HFFc6 (cell line): ENCODE measurements at regions not wholly inside any gene's neighbourhood (a gene's known extent, or its start where the extent isn't known, plus 50 kb on each side); places are given as distances from the start of the nearest gene placed in this dataset.

Experiments
- DNase-seq: peaks from one replicate; pipeline ENCODE4 v3.0.0-alpha.2; 2018
- H3K27ac Mint-ChIP-seq: 2 replicates; pipeline ENCODE4 v1.8.0; 2020; ENCODE audit warnings: mild to moderate bottlenecking, mixed read lengths
- H3K27me3 Mint-ChIP-seq: 2 replicates; pipeline ENCODE4 v1.8.0; 2021; ENCODE audit warnings: mild to moderate bottlenecking, moderate library complexity, mixed read lengths; ENCODE audit not compliant: insufficient read depth
- H3K36me3 Mint-ChIP-seq: 2 replicates; pipeline ENCODE4 v1.8.0; 2021; ENCODE audit warnings: low read depth, mixed read lengths
- H3K4me1 Mint-ChIP-seq: 2 replicates; pipeline ENCODE4 v1.8.0; 2020; ENCODE audit warnings: low read depth, mixed read lengths
- H3K4me3 Mint-ChIP-seq: 2 replicates; pipeline ENCODE4 v1.8.0; 2020; ENCODE audit warnings: mild to moderate bottlenecking, moderate library complexity, mixed read lengths
- H3K9me3 Mint-ChIP-seq: 2 replicates; pipeline ENCODE4 v1.8.0; 2020; ENCODE audit warnings: mild to moderate bottlenecking, mixed read lengths
- TF ChIP-seq, protein P1 (sequence below): fragments of 200-600 bp; sonication (generic); IDR thresholded peaks from 2 replicates; pipeline ENCODE4 v1.5.0; 2021; ENCODE audit warnings: antibody characterized with exemption, mild to moderate bottlenecking

DNA sequence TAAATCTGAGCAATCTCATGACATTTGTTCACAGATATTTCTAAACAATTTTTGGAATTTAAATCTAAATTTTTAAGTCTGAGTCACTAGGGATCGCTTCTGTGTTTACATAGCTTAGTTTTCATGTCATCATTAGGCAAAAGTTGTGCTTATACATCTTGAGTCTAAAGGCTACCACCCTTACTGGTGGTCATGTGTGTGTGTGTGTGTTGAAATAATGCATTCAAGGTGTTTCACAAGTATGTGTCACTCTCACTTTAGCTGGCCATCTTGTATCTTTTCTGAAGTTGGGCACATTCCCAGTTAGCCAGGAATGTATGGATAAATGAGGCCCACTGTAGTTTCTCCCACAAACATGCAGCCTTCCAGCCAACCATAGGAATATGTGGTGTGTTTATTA is 1162.5 kb upstream of the PRMT6 start:
- H3K9me3 Mint-ChIP-seq: peaks cover 37% of the 10 kb centered on the region

DNA sequence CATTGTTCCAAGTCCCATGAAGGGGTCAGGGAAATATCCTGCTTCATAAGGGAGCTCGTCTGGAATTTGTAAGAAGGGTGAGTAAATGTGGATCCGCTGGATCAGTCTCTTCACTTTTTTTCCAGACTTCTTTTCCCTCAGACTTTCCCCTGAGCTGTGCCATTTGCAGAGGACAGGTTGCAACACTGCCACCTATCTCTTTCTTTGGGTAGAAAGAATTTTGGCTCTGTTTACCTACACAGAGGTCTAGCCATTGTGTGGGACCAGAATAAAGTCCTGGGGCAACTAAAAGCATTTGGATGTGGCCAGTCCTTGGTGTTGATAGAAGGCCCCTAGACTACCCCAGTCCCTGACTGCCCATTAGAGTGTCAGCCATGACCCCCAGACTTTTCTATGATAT is 1146.7 kb upstream of the PRMT6 start:
- Mint-ChIP-seq H3K9me3 (peaks cover 37% of the 10 kb centered on the region), H3K4me3 (no peak overlapping the region), H3K27me3 (no peaks in the 10 kb centered on the region; the same call in none of the 2 replicates), H3K27ac (no peak overlapping the region), H3K4me1 (no peaks in the 10 kb centered on the region), H3K36me3 (no peaks in the 10 kb centered on the region)
- DNase-seq: no peak
- TF ChIP-seq, protein P1, sequence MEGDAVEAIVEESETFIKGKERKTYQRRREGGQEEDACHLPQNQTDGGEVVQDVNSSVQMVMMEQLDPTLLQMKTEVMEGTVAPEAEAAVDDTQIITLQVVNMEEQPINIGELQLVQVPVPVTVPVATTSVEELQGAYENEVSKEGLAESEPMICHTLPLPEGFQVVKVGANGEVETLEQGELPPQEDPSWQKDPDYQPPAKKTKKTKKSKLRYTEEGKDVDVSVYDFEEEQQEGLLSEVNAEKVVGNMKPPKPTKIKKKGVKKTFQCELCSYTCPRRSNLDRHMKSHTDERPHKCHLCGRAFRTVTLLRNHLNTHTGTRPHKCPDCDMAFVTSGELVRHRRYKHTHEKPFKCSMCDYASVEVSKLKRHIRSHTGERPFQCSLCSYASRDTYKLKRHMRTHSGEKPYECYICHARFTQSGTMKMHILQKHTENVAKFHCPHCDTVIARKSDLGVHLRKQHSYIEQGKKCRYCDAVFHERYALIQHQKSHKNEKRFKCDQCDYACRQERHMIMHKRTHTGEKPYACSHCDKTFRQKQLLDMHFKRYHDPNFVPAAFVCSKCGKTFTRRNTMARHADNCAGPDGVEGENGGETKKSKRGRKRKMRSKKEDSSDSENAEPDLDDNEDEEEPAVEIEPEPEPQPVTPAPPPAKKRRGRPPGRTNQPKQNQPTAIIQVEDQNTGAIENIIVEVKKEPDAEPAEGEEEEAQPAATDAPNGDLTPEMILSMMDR: no peak

More for the DNA sequence above, 1162.5 kb upstream of the PRMT6 start:
- Mint-ChIP-seq H3K4me1 (no peaks in the 10 kb centered on the region), H3K27me3 (no peaks in the 10 kb centered on the region), H3K4me3 (no peak overlapping the region), H3K27ac (no peak overlapping the region), H3K36me3 (peaks cover 8% of the 10 kb centered on the region; the same call in 1 of the 2 replicates)
- no peak for DNase-seq
- TF ChIP-seq, protein P1: no peak

DNA sequence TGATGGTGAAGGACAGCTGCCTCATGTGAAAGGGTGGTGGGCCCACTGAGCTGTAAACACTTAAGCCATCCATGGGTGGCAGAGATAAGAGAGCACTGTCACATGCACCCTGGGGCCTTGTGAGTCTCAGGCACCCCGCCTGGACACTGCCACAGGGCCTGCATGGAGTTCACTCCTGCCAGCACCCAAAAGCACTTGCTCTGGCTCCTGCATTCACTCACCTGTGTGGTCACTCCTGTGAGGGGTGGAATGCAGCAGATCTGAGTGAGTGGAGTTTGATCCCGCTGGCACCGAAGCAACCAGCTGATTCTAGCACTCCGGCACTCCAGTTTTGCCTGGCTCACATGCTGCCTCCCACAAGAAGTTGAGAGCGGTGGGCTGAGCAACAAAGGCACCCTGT is 1142.1 kb upstream of the PRMT6 start:
- Mint-ChIP-seq H3K4me3 (no peak overlapping the region), H3K9me3 (peaks cover 23% of the 10 kb centered on the region), H3K36me3 (no peaks in the 10 kb centered on the region), H3K27me3 (no peaks in the 10 kb centered on the region), H3K27ac (no peak overlapping the region), H3K4me1 (no peaks in the 10 kb centered on the region)
- DNase-seq: no peak
- TF ChIP-seq, protein P1: no peak

DNA sequence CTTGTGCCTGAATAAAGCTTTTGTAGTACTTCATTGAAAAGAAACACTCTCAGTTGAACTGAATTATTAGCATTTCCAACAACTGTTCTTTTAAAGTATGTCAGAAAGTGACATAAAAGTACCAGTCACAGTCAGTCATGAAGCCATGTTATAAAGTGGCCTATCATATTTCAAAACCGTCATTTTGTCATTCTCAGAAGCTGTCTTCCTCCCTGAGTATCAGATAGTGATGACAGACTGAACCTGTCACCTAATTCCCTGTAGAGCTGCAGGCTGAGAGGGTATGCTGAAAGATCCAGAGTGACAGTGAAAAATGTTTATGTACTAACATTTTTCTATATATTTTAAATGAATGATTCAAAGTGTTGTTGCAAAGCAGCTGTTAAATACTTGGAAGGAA is 1121.7 kb upstream of the PRMT6 start:
- no peaks in the 10 kb centered on the region for H3K36me3 Mint-ChIP-seq
- H3K27ac Mint-ChIP-seq: no peak overlapping the region
- no peak overlapping the region for H3K4me3 Mint-ChIP-seq
- no peaks in the 10 kb centered on the region for H3K4me1 Mint-ChIP-seq
- DNase-seq: no peak
- peaks cover 23% of the 10 kb centered on the region for H3K9me3 Mint-ChIP-seq
- no peaks in the 10 kb centered on the region for H3K27me3 Mint-ChIP-seq
- TF ChIP-seq, protein P1: no peak

DNA sequence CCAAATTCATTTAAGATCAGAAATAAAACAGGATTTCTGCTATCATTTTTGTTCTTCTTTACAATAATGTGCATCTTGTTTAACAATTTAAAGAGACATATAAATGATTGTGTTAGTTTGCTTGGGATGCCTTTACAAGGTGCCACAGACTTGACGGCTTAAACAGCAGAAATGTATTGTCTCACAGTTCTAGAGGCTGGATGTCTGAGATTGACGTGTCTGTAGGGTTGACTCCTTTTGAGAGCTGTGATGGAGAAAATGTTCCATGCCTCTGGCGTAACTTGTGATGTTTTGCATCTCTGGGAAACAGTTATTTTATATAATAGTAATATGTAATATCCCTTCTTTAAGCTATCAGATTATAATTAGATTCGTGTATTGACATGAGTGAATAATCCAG is 1091.6 kb upstream of the PRMT6 start:
- H3K27ac Mint-ChIP-seq: no peak overlapping the region
- DNase-seq: no peak
- H3K9me3 Mint-ChIP-seq: peaks cover 16% of the 10 kb centered on the region
- H3K4me1 Mint-ChIP-seq: no peaks in the 10 kb centered on the region
- H3K27me3 Mint-ChIP-seq: no peaks in the 10 kb centered on the region
- TF ChIP-seq, protein P1: no peak
- H3K4me3 Mint-ChIP-seq: no peak overlapping the region
- no peaks in the 10 kb centered on the region for H3K36me3 Mint-ChIP-seq

DNA sequence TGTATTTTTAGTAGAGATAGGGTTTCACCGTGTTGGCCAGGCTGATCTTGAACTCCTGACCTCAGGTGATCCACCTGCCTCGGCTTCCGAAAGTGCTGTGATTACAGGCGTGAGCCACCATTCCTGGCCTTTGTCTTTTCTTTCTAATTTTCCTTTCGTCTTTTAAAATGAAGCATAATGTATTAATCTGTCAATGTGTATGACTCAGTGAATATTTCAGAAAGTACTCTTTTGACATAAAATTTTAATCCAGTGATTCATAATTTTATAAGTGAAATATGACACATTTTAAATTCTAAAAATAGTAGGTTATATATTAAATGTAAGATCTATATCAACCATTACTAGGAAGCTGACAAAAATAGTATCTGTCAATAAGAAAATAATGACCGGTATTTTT is 1059.0 kb upstream of the PRMT6 start:
- no peak for DNase-seq
- Mint-ChIP-seq H3K27me3 (no peaks in the 10 kb centered on the region), H3K4me3 (no peak overlapping the region), H3K36me3 (no peaks in the 10 kb centered on the region), H3K27ac (no peak overlapping the region), H3K4me1 (no peaks in the 10 kb centered on the region), H3K9me3 (peaks cover 32% of the 10 kb centered on the region)
- TF ChIP-seq, protein P1: no peak
